AG04450 (cell line): ENCODE measurements at regions not wholly inside any gene's neighbourhood (a gene's known extent, or its start where the extent isn't known, plus 50 kb on each side); places are given as distances from the start of the nearest gene placed in this dataset.

Experiments used
- CTCF ChIA-PET: fragments of 300-600, 350-600 bp; formaldehyde crosslinking; extraction: SDS; loops from one replicate; lab custom pipeline; 2022; ENCODE audit warnings: antibody characterized with exemption, inconsistent platforms; lab: Charles Lee
- POLR2A ChIA-PET: fragments of 350-600 bp; formaldehyde crosslinking; extraction: SDS; loops from one replicate; lab custom pipeline; 2021; ENCODE audit warnings: antibody characterized with exemption, inconsistent platforms; lab: Yijun Ruan, JAX
- DNase-seq: peaks from one replicate; pipeline ENCODE4 v3.0.0-alpha.2; 2011; ENCODE audit warnings: low read depth, low spot score
- H3K27ac ChIP-seq: one replicate; pipeline ENCODE4 v1.5.1; 2012; ENCODE audit warnings: low read depth, low read length, control low read depth
- H3K27me3 ChIP-seq: one replicate; pipeline ENCODE4 v1.6.0; 2012; ENCODE audit warnings: low read length; ENCODE audit not compliant: control insufficient read depth, insufficient read depth
- H3K4me3 ChIP-seq: 2 replicates; pipeline ENCODE4 v1.5.1; 2011; ENCODE audit warnings: mild to moderate bottlenecking, low read depth, low read length, control low read depth
- H3K9me3 ChIP-seq: 2 replicates; pipeline ENCODE4 v1.5.1; 2012; ENCODE audit warnings: low read length; ENCODE audit not compliant: control insufficient read depth, insufficient read depth
- TF ChIP-seq, protein P1 (sequence below): IDR thresholded peaks from 2 replicates; pipeline ENCODE4 v1.5.1; 2011; ENCODE audit warnings: low read depth, low read length, control low read depth, inconsistent platforms

DNA sequence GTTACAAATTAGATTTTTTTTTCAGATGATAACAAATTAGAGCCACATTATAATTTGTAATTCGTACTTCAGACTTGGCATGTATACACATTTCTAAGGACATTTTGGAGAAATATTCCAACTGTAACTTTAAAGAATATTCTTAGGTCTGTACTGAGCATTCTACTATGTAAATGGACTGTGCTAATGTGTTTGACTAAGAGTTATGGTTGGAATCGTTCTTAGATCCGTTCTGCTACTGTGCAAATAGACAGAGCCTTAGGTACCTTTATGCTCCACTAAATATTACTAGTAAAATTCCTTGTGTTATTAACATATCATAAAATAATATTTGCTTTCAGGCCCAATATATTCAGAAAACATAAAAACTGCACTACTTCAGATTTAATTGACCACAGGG, 1180.0 kb upstream of the TENM3 start:
- CTCF ChIA-PET, result no interaction called here
- no peak overlapping the region for H3K27ac ChIP-seq
- no peaks in the 10 kb centered on the region for H3K9me3 ChIP-seq
- H3K27me3 ChIP-seq, result no peaks in the 10 kb centered on the region
- DNase-seq, result no peak
- no peak overlapping the region for H3K4me3 ChIP-seq
- TF ChIP-seq, protein P1, sequence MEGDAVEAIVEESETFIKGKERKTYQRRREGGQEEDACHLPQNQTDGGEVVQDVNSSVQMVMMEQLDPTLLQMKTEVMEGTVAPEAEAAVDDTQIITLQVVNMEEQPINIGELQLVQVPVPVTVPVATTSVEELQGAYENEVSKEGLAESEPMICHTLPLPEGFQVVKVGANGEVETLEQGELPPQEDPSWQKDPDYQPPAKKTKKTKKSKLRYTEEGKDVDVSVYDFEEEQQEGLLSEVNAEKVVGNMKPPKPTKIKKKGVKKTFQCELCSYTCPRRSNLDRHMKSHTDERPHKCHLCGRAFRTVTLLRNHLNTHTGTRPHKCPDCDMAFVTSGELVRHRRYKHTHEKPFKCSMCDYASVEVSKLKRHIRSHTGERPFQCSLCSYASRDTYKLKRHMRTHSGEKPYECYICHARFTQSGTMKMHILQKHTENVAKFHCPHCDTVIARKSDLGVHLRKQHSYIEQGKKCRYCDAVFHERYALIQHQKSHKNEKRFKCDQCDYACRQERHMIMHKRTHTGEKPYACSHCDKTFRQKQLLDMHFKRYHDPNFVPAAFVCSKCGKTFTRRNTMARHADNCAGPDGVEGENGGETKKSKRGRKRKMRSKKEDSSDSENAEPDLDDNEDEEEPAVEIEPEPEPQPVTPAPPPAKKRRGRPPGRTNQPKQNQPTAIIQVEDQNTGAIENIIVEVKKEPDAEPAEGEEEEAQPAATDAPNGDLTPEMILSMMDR, result no peak
- POLR2A ChIA-PET, result no interaction called here

- no peaks in the 10 kb centered on the region for H3K27me3 ChIP-seq
- POLR2A ChIA-PET, result no interaction called here
- no peaks in the 10 kb centered on the region for H3K9me3 ChIP-seq
- TF ChIP-seq, protein P1, result no peak
- no peak for DNase-seq
- no peak overlapping the region for H3K4me3 ChIP-seq
- CTCF ChIA-PET, result no interaction called here
- H3K27ac ChIP-seq, result no peak overlapping the region
These were observed 1165.9 kb upstream of the TENM3 start for GRCh38 chr4:181077341-181077740.

GRCh38 chr4:181078196-181078595, 1165.0 kb upstream of the TENM3 start:
- H3K9me3 ChIP-seq, result no peaks in the 10 kb centered on the region
- no peak overlapping the region for H3K4me3 ChIP-seq
- CTCF ChIA-PET, result no interaction called here
- no peak for DNase-seq
- TF ChIP-seq, protein P1, result no peak
- H3K27ac ChIP-seq, result no peak overlapping the region
- no peaks in the 10 kb centered on the region for H3K27me3 ChIP-seq
- POLR2A ChIA-PET, result no interaction called here

DNA sequence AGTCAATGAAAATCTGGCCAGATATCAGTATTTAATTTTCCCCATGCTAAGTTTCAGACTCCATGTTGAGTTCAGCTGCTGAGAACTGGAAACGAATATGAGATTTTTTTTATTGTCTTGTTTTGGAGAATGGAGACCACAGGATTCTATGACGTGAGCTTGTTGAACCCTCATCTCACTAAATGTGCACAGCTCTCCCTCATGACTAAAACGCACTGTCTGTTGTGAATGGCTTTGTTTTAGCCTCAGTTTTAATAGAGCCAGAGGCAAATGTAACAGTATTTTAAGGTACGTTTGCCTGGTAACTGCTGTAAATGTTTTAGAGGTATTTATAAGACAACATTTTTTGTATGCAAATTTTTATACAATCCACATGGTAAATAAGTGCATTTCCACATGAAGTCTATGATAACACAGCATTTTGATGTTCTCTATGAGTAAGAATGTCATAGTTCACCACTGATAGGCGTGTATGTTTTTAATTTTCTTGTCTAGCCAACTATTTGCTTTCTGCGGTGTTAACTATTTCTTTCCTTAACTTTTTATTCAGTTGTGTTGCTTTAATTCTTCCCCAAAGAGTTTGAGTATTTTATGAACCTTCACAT, 1159.3 kb upstream of the TENM3 start:
- H3K27ac ChIP-seq, result no peak overlapping the region
- CTCF ChIA-PET, result no interaction called here
- DNase-seq, result no peak
- H3K27me3 ChIP-seq, result no peaks in the 10 kb centered on the region
- no peak overlapping the region for H3K4me3 ChIP-seq
- TF ChIP-seq, protein P1, result no peak
- POLR2A ChIA-PET, result no interaction called here
- H3K9me3 ChIP-seq, result no peaks in the 10 kb centered on the region

DNA sequence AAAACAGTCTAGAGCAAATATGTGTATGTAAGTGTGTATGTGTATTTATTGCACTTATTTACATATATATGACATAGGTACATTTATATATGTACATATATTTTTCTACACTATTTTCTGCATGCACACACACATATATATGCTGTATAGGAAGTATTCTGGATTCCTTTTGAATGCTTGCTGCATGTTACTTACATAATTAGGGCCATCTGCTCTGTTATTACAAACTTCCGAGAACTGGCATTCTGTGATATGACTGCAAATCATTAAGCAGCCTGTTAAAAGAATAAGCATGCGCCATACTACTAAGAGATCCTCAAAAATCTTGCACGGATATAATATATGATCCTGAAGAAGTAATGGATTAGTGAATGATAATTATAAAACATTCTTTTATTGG, 1157.6 kb upstream of the TENM3 start:
- Histone ChIP-seq H3K27me3 (no peaks in the 10 kb centered on the region), H3K27ac (no peak overlapping the region), H3K9me3 (no peaks in the 10 kb centered on the region; the same call in 1 of the 2 replicates), H3K4me3 (no peak overlapping the region)
- TF ChIP-seq, protein P1, result no peak
- DNase-seq, result no peak
- ChIA-PET CTCF (interaction anchor here (1.5 kb wide), 1 partner anchor 58 kb away, joined by 3 read pairs; no protein-coding TSS in a partner anchor), POLR2A (no interaction called here)
